HCT116 (cell line): ENCODE measurements at regions not wholly inside any gene's neighbourhood (a gene's known extent, or its start where the extent isn't known, plus 50 kb on each side); places are given as distances from the start of the nearest gene placed in this dataset.

Source experiments
- ATAC-seq: fragments of 200-7000 bp; cut with Tn5 transposase; 2 replicates; pipeline ENCODE4 v1.9.1; 2020; ENCODE audit warnings: mild to moderate bottlenecking, moderate library complexity
- BruUV-seq: library from RNA; stranded (reverse); fragments of 400-500 nt; replicated peaks from 2 replicates; lab custom pipeline; 2021; lab: Mats Ljungman, UMichigan
- CTCF ChIA-PET: fragments of 300-600 bp; sonication (Branson Sonifier 250); formaldehyde crosslinking; loops from one replicate; lab custom pipeline; 2021; ENCODE audit warnings: antibody characterized with exemption; lab: Charles Lee
- POLR2A ChIA-PET: fragments of 300-600, 350-600 bp; sonication (Branson Sonifier 250); formaldehyde crosslinking; loops from one replicate; lab custom pipeline; 2021; ENCODE audit warnings: antibody characterized with exemption; lab: Charles Lee
- RAD21 ChIA-PET, 2 experiments: fragments of 300-600 bp; sonication (Branson Sonifier 250); formaldehyde crosslinking; loops; one replicate each; lab custom pipeline; 2023; ENCODE audit warnings: low total read pairs in 2 of 2; ENCODE audit not compliant: uncharacterized antibody in 2 of 2, unreplicated experiment in 2 of 2, low non-redundant PET in 1 of 2; lab: Charles Lee
- DNase-seq: peaks from one replicate; pipeline ENCODE4 v3.0.0-alpha.2; 2010; ENCODE audit warnings: low read depth, low spot score
- H2AFZ ChIP-seq: fragments of 200-600 bp; shearing (Covaris generic), sonication (generic); 2 replicates; pipeline ENCODE4 v1.6.1; 2017; ENCODE audit warnings: low read depth, mixed run types, mixed read lengths, antibody characterized with exemption, low read length; ENCODE audit not compliant: poor library complexity, severe bottlenecking
- H3K27ac ChIP-seq: 2 replicates; pipeline ENCODE4 v1.5.1; 2012; ENCODE audit warnings: low read depth, low read length
- H3K27me3 ChIP-seq: fragments of 200-600 bp; sonication (generic); 2 replicates; pipeline ENCODE4 v1.6.1; 2016; ENCODE audit warnings: mixed run types, low read length, mixed read lengths; ENCODE audit not compliant: insufficient read depth
- H3K36me3 ChIP-seq, 2 experiments: fragments of 200-500 bp in 1 of 2; fragments of 200-600 bp in 1 of 2; sonication (Bioruptor generic) in 1 of 2; sonication (generic) in 1 of 2; 2 replicates each; pipeline versions ENCODE4 v1.5.1 to v1.6.1; 2014 to 2016; ENCODE audit warnings: low read length in 2 of 2, inconsistent platforms in 1 of 2, mixed read lengths in 1 of 2, mixed run types in 1 of 2; ENCODE audit not compliant: insufficient read depth in 2 of 2, control insufficient read depth in 1 of 2
- H3K4me1 ChIP-seq, 2 experiments: fragments of 200-600 bp in 1 of 2; sonication (generic) in 1 of 2; 2 replicates each; pipeline versions ENCODE4 v1.5.1 to v1.6.1; 2012 to 2017; ENCODE audit warnings: low read length in 2 of 2, inconsistent platforms in 1 of 2, mild to moderate bottlenecking in 1 of 2, mixed read lengths in 1 of 2, mixed run types in 1 of 2, moderate library complexity in 1 of 2; ENCODE audit not compliant: insufficient read depth in 2 of 2, control insufficient read depth in 1 of 2
- H3K4me2 ChIP-seq: fragments of 200-600 bp; sonication (generic); 2 replicates; pipeline ENCODE4 v1.6.1; 2017; ENCODE audit warnings: mixed run types, low read length, mixed read lengths
- H3K4me3 ChIP-seq, 2 experiments: fragments of 200-600 bp in 1 of 2; sonication (generic) in 1 of 2; replicated peaks in 1 of 2; 2 replicates each; pipeline ENCODE4 v1.5.1; 2011 to 2016; ENCODE audit warnings: low read length in 2 of 2, control low read depth in 1 of 2, low read depth in 1 of 2, mild to moderate bottlenecking in 1 of 2, mixed read lengths in 1 of 2, mixed run types in 1 of 2
- H3K79me2 ChIP-seq: fragments of 200-600 bp; sonication (generic); 2 replicates; pipeline ENCODE4 v1.6.1; 2017; ENCODE audit warnings: mild to moderate bottlenecking, mixed run types, low read length, moderate library complexity, mixed read lengths; ENCODE audit not compliant: insufficient read depth
- H3K9ac ChIP-seq: fragments of 200-600 bp; sonication (generic); 2 replicates; pipeline ENCODE4 v1.6.1; 2016; ENCODE audit warnings: low read length, mixed read lengths
- H3K9me2 ChIP-seq: fragments of 200-600 bp; sonication (generic), shearing (Covaris generic); 2 replicates; pipeline ENCODE4 v1.6.1; 2017; ENCODE audit warnings: mixed run types, mild to moderate bottlenecking, moderate library complexity; ENCODE audit not compliant: insufficient read depth
- H3K9me3 ChIP-seq, 2 experiments: fragments of 200-500 bp in 1 of 2; fragments of 200-600 bp in 1 of 2; sonication (Bioruptor generic) in 1 of 2; sonication (generic) in 1 of 2; 2 replicates each; pipeline ENCODE4 v1.6.1; 2014 to 2017; ENCODE audit warnings: low read length in 2 of 2, mixed read lengths in 2 of 2, inconsistent platforms in 1 of 2, low read depth in 1 of 2, mild to moderate bottlenecking in 1 of 2, mixed run types in 1 of 2, moderate library complexity in 1 of 2; ENCODE audit not compliant: control insufficient read depth in 1 of 2, insufficient read depth in 1 of 2
- H4K20me1 ChIP-seq: fragments of 200-600 bp; sonication (generic), shearing (Covaris generic); 2 replicates; pipeline ENCODE4 v1.6.1; 2017; ENCODE audit warnings: mixed run types, mild to moderate bottlenecking, moderate library complexity; ENCODE audit not compliant: insufficient read depth
- ATF3 ChIP-seq: IDR thresholded peaks from 2 replicates; pipeline ENCODE4 v1.6.1; 2012
- CEBPB ChIP-seq: IDR thresholded peaks from 2 replicates; pipeline ENCODE4 v1.6.1; 2012; ENCODE audit warnings: low read depth
- CTCF ChIP-seq, 3 experiments: fragments of 200-600 bp in 1 of 3; sonication (generic) in 1 of 3; IDR thresholded peaks in 2 of 3; conservative IDR thresholded peaks in 1 of 3; 2 replicates each; pipeline ENCODE4 v1.5.1; 2012 to 2017; ENCODE audit warnings: low read depth in 2 of 3, low read length in 2 of 3, antibody characterized with exemption in 1 of 3, borderline replicate concordance in 1 of 3, control low read depth in 1 of 3, mild to moderate bottlenecking in 1 of 3, mixed read lengths in 1 of 3, mixed run types in 1 of 3, moderate library complexity in 1 of 3; ENCODE audit not compliant: insufficient read depth in 1 of 3
- EGR1 ChIP-seq: IDR thresholded peaks from 2 replicates; pipeline ENCODE4 v1.6.1; 2012; ENCODE audit warnings: low read depth
- ELF1 ChIP-seq: IDR thresholded peaks from 2 replicates; pipeline ENCODE4 v1.6.1; 2012; ENCODE audit warnings: low read depth, borderline replicate concordance
- FOSL1 ChIP-seq: IDR thresholded peaks from 2 replicates; pipeline ENCODE4 v1.6.1; 2012; ENCODE audit warnings: low read depth
- MAX ChIP-seq: IDR thresholded peaks from 2 replicates; pipeline ENCODE4 v1.6.1; 2012
- POLR2A ChIP-seq: IDR thresholded peaks from 2 replicates; pipeline ENCODE4 v1.7.0; 2011; ENCODE audit warnings: borderline replicate concordance; ENCODE audit not compliant: insufficient read depth, insufficient read length; ENCODE audit errors: extremely low read depth
- SIN3A ChIP-seq: IDR thresholded peaks from 2 replicates; pipeline ENCODE4 v1.6.1; 2012; ENCODE audit warnings: low read depth
- SP1 ChIP-seq: IDR thresholded peaks from 2 replicates; pipeline ENCODE4 v1.6.1; 2012; ENCODE audit warnings: low read depth
- TCF7L2 ChIP-seq: IDR thresholded peaks from 2 replicates; pipeline ENCODE4 v1.7.0; 2011; ENCODE audit warnings: borderline replicate concordance, inconsistent platforms; ENCODE audit not compliant: insufficient read depth, insufficient read length; ENCODE audit errors: extremely low read depth
- YY1 ChIP-seq: IDR thresholded peaks from 2 replicates; pipeline ENCODE4 v1.6.1; 2011; ENCODE audit warnings: low read length, low read depth, moderate library complexity, mild to moderate bottlenecking; ENCODE audit not compliant: insufficient replicate concordance; ENCODE audit errors: extremely low read depth
- ZBTB33 ChIP-seq: IDR thresholded peaks from 2 replicates; pipeline ENCODE4 v1.6.1; 2011; ENCODE audit warnings: mild to moderate bottlenecking, low read length, moderate library complexity; ENCODE audit not compliant: insufficient replicate concordance; ENCODE audit errors: extremely low read depth
- ZFX ChIP-seq: fragments of 450-650 bp; IDR thresholded peaks from 2 replicates; pipeline ENCODE4 v1.6.1; 2017
- intact Hi-C: fragments of 100-400 bp; cut with micrococcal nuclease; formaldehyde crosslinking; loops from 2 replicates; pipeline ENCODE4 v1.10.0; 2022

GRCh38 chr4:104976262-104976661, 170.4 kb upstream of the TET2 start:
- intact Hi-C loops: no loop called here
- H3K27ac ChIP-seq: no peak overlapping the region
- ChIA-PET CTCF (no interaction called here), RAD21 (no interaction called here), POLR2A (no interaction called here)
- BruUV-seq: no TSS peak
- H3K9me3 ChIP-seq: no peaks in the 10 kb centered on the region
- no peaks in the 10 kb centered on the region for H3K27me3 ChIP-seq
- ATAC-seq (no peak), DNase-seq (no peak)
- no peak overlapping the region for H3K9ac ChIP-seq
- H3K4me1 ChIP-seq: peaks cover 0 to 5% of the 10 kb centered on the region in 2 experiments; a peak in 1 of 4 replicates
- no peaks in the 10 kb centered on the region for H3K36me3 ChIP-seq
- H2AFZ ChIP-seq: no peak overlapping the region
- H3K4me3 ChIP-seq: no peak overlapping the region
- H3K9me2 ChIP-seq: no peaks in the 10 kb centered on the region
- H3K79me2 ChIP-seq: no peaks in the 10 kb centered on the region
- TF ChIP-seq SP1 (no peak), EGR1 (no peak), FOSL1 (no peak)
- no peaks in the 10 kb centered on the region for H4K20me1 ChIP-seq
- H3K4me2 ChIP-seq: no peak overlapping the region

- Histone ChIP-seq H3K9me2 (no peaks in the 10 kb centered on the region), H3K4me2 (no peak overlapping the region), H2AFZ (no peak overlapping the region), H3K36me3 (no peaks in the 10 kb centered on the region), H3K27me3 (no peaks in the 10 kb centered on the region), H3K4me3 (no peak overlapping the region), H3K9ac (no peak overlapping the region), H3K4me1 (no peaks in the 10 kb centered on the region), H3K9me3 (no peaks in the 10 kb centered on the region), H3K27ac (no peak overlapping the region), H4K20me1 (no peaks in the 10 kb centered on the region), H3K79me2 (no peaks in the 10 kb centered on the region)
- no peak for TF ChIP-seq YY1
- TF ChIP-seq ZFX: no peak
- TF ChIP-seq ELF1: no peak
- no peak for TF ChIP-seq EGR1
- no peak for TF ChIP-seq ZBTB33
- TF ChIP-seq CEBPB: no peak
- TF ChIP-seq SP1: no peak
- TF ChIP-seq TCF7L2: no peak
- TF ChIP-seq POLR2A: no peak
- TF ChIP-seq ATF3: no peak
- TF ChIP-seq MAX: no peak
- TF ChIP-seq SIN3A: no peak
- TF ChIP-seq CTCF (IDR thresholded peaks at IDR 0.05 in 2 of 3, conservative IDR thresholded peaks at IDR 0.05 in 1 of 3; ENCODE audit: borderline replicate concordance in 1 of 3, insufficient read depth in 1 of 3, low read depth in 2 of 3, low read length in 2 of 3): no peak
- POLR2A ChIA-PET: no interaction called here
- DNase-seq (no peak), ATAC-seq (no peak)
- intact Hi-C loops: no loop called here
- CTCF ChIA-PET: no interaction called here
- RAD21 ChIA-PET: no interaction called here
- no TSS peak for BruUV-seq
Observed at GRCh38 chr4:104979083-104979760, 167.5 kb upstream of the TET2 start.
